AG08396 (cell line): ENCODE measurements at regions not wholly inside any gene's neighbourhood (a gene's known extent, or its start where the extent isn't known, plus 50 kb on each side); places are given as distances from the start of the nearest gene placed in this dataset.
A peak's percentile ranks its signal among the peaks of the same experiment; 100 is the strongest.

Experiments
- DNase-seq: peaks from one replicate; pipeline ENCODE4 v3.0.0; 2012; ENCODE audit warnings: low spot score, mixed read lengths

DNA sequence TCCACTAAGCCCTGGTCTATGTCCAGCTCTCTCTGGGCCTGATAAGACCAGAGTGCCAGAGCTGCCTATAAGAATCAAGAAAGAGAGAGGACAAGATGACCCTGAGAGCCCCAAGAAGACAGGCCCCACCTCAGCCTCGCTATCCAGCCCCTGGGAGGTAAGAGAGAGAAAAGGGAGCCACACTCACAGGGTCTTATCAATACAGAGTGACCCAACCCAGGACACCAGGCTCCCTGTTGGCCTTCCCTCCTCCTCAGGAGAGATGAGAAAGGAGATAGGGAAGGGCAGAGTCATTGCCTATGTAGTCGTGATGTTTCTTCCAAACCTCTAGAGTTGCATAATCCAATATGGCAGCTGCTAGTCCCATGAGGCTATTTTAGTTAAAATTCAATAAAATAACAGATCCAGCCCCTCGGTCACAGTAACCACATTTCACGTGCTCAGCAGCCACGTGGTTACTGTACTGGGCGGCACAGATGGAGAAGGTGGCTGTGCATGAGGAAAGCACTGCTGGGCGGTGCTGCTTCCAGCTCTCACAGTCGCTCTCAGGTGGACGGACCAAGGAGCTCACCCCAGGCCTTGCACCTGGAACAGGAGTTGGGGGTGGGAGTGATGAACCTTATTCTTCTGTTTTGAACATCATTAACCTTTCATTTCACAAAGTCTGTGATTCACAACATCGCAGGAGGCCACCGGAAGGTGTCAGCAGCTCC is 525.8 kb downstream of the SHQ1 start:
- DNase-seq: no peak

GRCh38 chr3:72320955-72321303 is 527.3 kb downstream of the SHQ1 start:
- DNase-seq: no peak

- DNase-seq: no peak
These were observed 527.9 kb downstream of the SHQ1 start for GRCh38 chr3:72320095-72320954.

- peak; percentile 60 for DNase-seq
These were observed 528.8 kb downstream of the SHQ1 start for GRCh38 chr3:72319194-72320094.

DNA sequence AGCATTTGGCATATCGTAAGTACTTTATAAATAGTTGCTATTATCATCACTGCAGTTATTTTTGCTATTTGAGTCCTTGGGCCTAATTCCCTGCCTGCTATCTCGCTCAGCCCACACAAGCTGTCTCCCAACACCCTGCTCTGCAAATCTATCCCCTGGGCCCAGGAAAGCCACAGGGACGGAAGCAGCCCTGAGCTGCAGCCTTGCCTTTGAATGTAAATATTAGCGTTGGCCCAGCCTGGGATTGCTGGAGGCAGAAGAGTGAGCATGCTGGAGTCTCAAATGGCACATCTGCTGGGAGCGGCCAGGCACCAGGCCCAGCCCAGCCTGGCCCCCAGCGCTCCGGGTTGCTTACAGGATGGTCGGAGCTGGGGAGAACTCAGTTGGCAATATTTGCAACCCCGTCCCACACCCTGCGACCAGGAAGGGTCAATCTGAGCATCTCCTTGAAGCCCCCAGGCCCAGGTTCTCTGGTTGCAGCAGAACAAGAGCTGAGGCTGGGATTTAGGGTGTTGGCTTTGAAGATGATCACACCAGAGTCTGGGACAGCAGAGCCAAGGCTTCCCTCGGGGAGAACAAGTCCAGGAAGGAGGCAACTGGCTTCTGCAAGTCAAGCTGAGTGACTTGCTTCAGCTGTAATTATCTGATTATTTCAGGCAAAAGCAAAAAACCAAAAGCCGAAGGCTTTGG is 529.6 kb downstream of the SHQ1 start:
- no peak for DNase-seq

- DNase-seq: peak; percentile 41
These were observed 530.8 kb downstream of the SHQ1 start for GRCh38 chr3:72317491-72317890.

GRCh38 chr3:72316501-72317279 is 531.6 kb downstream of the SHQ1 start:
- no peak for DNase-seq

DNA sequence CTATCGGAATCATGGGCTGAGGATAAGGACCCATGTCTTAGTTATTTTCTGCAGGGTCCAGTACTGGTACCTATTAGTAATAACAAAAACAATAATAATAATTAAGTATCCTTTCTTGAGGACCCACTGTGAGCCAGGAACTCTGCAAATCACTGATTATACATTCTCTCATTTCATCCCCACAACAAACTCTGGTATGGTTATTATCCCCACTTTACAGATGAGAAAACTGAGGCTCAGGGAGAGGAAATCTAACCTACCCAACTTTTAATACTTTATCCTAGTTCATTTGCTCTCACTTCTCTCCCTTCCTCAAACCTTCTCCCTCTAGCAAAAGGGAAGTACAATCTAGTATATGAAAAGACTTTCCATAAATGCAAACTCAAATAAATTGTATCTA is 528.4 kb upstream of the PROK2 start:
- no peak for DNase-seq

DNA sequence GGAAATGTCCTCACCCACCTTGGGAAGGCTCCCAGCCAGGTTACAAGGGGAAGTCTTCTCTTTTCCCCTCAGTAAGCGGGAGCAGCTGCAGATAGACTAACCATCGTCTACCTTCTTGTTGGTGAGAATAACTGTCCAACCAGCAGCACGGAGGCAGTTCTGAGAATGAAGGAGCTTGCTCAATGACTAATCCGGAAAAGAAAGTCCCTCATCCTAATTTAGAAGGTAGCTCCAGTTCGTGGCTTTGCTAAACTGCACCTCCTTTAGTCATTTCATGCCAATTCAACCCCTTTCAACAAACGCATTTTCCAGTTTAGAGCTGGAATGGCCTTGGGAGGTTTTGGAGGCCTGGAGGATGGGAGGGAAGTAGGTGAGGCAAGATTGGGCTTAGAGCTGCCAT is 527.4 kb upstream of the PROK2 start:
- no peak for DNase-seq

DNA sequence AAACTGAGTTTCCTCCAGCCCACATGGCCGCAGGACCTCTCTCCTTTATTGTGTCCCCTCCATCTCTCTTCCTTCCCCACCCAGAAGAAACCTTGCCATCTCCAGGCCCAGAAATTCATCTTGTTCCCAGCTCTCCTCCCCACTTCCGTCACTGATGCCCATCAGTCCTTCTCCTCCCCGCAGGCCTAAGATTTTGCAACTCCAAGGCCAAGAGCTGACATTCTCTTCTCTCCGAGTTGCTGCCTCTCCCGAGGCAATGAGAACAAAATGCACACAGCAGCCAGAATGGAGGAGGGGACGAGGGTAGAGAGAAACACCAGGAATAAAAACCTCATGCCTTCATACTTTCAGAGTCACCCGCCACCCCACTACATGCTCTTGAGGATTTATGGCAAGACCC is 526.5 kb upstream of the PROK2 start:
- DNase-seq: no peak

- peak; percentile 80 for DNase-seq
These were observed 525.8 kb upstream of the PROK2 start for GRCh38 chr3:72310419-72311380.

DNA sequence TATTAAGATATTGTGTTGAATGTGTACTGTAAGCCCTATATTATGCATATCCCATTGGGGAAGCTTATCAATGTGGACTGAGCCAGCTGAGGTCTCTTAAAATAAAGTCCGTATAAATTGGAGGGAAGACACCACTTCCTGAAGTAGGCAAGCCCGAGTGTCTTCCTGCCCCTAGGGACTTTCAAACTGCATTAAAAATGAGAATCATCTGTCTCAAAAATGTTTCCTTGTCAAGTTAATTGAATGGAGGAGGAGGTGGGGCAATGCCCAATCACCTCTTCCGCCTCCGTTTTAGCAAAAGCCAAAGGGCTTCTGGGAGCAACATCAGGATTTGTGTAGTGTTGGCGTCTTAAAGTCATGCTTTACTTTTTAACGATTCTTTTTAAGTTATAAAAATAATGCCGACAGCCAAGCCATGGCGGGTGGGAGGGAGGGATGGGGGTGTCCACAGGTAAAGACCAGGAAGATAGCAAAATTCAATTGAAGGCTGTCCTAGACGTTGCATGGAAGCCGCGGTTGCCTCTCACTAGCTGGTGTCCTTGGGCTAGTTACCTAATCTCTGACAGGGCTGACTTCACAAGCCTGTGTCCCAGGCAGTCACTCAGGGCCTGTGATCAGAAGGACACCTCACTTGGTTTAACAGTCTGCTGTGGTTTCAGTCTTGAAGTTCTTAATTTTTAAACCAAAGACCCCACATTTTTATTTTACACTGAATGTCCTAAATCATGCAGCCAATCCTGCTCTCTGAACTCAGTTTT is 524.9 kb upstream of the PROK2 start:
- DNase-seq: no peak

DNA sequence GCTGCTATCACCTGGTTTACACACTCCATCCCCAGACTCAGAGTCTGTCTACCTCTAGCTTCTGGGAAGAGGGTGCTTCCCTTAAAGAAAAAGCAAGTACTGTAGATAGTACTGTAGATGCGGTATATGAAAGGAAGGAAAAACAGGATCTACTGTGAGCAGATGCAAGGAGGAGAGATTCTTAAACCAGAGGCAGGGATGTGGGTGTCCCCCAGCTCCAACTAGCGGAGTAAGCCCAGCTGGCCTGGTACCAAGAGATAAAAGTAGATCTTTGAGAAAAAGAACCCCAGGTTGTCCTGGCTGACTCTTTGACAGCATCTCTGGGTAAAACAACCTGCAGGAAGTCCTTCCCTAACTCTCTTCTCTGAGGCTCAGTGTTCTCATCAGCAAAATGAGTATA is 523.7 kb upstream of the PROK2 start:
- DNase-seq: no peak

- DNase-seq: no peak
These were observed 522.6 kb upstream of the PROK2 start for GRCh38 chr3:72307438-72308115.

GRCh38 chr3:72306800-72307341 is 521.9 kb upstream of the PROK2 start:
- DNase-seq: no peak

DNA sequence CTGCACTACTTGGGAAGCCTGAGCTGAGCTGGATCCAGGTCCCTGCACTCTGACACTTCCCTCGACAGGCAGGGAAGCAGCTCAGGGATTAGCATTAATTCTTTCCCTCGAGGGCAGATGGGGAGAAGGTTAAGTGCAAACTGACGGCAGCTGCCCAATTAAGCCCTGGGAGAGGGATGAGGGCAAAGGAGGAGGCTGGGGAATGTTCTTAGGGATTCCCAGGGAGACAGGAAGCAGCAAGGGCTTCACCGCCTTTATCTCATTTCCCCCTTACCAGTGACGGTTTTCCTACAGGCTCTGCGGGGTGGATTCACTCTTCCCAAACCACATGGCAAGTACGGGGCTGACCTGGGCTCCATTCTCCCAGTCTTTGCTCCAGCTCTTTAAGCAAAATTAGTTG is 519.0 kb upstream of the PROK2 start:
- no peak for DNase-seq

- no peak for DNase-seq
These were observed 516.8 kb upstream of the PROK2 start for GRCh38 chr3:72301779-72302178.

DNA sequence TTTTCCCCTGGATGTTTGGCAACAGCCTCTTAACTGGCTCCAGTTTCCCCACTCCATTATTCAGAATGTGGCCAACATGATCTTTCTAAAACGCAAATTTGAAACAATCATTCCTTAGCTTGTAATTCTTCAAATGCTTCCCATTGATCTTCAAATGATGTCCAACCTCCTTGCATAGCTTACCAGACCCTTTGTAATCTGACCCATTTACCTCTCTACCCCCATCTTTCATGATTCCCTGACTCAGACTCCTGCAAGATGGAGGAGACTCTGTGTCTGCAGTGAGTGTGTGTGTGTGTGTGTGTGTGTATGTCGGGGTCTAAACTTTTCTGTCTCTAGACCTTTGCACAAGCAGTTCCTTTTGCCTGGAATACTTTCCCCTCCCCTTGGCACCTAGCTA is 515.7 kb upstream of the PROK2 start:
- no peak for DNase-seq
